ENCODE measurements at regions not wholly inside any gene's neighbourhood (a gene's known extent, or its start where the extent isn't known, plus 50 kb on each side); places are given as distances from the start of the nearest gene placed in this dataset.

- peak in 1 of 3 experiments; percentile 2; a peak in 1 of 4 replicates for TF ChIP-seq CTCF (IDR thresholded peaks at IDR 0.05; ENCODE audit: control extremely low read depth in 1 of 3, insufficient read depth in 1 of 3, low read depth in 1 of 3, low read length in 3 of 3)
- no peak for TF ChIP-seq POLR2A (IDR thresholded peaks at IDR 0.05; ENCODE audit: control extremely low read depth in 1 of 2, low read depth in 2 of 2, low read length in 2 of 2)
Observed at GRCh38 chr5:19314840-19315239, 673.2 kb downstream of the CDH18 start.

Data from H1 (cell line).